ENCODE measurements at regions not wholly inside any gene's neighbourhood (a gene's known extent, or its start where the extent isn't known, plus 50 kb on each side); places are given as distances from the start of the nearest gene placed in this dataset.

DNA sequence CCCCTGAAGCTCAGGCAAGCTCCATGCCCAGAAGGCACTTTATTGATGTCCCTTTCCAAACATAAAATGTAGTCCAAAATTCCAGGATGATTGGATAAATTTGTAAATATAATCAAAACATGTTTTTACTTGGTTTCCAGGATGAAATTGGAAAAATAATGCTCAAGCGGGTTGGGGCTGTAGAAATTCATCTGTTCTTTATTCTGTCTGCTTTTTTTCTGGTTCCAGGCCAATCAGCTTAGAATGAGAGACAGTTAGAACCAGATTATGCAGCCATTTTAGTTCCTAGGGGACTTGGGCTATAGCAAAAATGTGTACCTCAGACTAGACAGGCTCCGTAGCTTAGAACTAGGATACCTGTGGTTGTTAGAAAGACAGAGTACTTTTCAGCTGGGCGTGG lies 450.8 kb downstream of the MCTP2 start:
- no peak for DNase-seq

DNA sequence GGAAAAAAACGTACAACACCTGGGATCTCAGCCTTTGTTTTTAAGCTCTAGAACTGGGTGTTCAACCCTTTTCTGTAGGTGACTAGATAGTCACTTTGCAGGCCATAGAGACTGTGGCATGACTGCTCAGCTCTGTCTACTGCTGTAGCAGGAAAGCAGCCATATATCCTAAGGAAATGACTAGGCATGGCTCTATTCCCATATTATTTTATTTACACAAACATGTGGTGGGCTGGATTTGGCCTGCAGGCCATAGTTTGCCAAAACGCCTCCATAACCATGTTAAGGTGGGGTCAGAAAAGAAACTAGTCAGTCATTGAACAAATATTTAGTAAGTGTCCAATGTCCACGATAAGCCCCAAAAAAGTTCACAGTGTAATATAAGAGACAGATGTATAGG lies 452.5 kb downstream of the MCTP2 start:
- no peak for DNase-seq

DNA sequence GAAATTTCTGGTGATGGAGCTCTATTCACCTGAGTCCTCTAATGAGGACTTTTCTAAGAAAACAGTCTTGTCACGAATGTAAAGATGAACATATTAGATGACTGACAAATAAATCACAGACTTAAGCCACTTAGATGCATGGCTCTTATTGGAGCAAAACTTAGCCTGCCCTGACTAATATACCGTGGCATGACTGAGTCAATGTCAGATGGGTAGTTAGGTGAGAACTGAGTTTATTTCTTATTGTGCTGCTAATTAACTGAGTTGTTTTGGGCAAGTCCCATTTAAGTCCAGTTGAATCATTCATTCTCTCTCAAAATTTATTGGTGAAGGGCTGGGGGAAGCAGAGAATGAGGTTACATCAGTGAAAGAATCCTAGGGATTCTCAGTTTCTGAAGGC lies 459.8 kb downstream of the MCTP2 start:
- no peak for DNase-seq

DNA sequence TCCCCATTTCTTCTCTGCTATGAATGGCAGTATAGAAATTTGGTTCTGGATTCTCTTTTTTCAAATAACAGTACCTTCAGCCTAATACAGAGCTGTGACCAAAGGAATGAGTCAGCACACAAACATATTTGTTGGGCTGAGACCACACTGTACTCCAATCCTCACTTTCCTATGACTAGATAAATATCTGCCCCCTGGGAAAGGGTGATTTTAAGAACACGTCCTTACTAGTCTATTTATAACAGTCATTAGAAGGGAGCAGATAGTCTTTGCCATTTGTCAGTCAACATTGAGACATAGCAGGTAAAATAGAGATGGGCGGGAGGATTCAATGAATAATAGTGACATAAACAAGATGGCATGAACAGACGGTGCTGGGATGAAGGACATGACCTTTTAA lies 461.3 kb downstream of the MCTP2 start:
- no peak for DNase-seq

DNA sequence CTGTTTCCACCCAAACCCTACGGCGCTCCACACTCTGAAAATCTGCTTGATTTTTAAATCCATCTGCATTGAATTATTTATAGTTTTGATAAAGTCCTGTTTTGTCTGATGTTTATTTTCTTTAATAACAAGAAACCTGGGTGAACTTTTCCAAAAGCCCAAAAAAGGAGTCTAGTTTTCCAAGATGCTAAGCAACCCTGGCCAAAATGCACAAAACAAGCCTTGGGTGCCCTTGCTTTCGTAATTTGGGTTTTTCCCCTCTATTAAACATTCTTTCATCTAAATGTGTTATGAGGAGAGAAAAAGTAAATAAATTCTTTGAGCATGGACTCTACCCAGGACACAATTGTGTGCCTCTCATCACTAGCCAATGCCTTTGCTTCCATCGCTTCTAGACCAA lies 468.9 kb downstream of the MCTP2 start:
- peak; percentile 26 for DNase-seq

DNA sequence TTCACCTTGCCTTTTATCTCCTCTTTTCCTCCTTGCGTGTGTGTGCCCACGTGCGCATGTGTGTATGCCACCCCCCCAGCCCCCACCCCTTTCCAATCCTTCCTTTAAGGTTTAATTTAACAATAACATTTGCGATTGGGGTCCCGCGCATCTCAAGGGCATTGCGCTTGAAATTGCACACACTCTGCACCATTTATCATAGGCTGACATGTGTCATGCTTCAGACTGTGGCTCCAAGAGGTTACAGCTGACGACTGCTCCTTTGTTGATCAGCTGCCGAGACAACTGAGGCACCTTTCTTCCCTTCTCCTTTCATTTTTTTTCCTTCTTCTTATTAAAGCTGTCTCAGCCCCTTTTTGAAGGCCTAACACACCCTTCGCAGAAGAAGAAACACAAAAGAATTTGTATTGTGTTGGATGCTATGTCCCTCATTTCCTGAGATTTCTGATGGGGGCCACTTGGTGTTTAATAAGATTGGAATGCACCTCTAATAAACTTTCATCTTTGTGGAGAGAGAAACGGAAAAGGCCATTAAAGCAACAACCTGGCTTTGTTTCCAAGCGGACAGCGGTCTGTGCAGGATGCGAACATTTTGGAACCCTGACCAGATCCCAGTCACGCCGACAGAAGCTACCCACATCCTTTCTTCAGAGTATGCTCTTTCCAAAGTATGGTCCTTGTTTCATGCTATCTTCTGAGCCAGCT lies 470.1 kb downstream of the MCTP2 start:
- DNase-seq = no peak

DNA sequence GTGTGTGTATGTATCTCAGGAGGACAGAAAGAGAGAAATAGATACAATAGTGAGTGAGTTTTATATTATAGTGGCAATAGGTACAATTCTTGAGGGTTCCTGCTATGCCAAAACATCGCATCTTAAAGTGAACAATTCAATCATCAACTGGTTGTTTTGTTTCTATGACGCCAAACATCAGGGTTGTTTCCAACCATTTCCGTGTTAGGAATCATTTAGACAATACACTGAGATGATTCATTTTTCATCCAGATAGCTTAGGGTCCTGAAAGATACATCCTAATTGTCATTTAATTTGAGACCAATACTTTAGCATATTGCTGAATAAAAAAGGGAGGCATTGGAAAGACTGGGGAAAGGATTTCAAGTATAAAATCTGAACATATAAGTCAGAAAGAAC lies 472.2 kb downstream of the MCTP2 start:
- DNase-seq = no peak

DNA sequence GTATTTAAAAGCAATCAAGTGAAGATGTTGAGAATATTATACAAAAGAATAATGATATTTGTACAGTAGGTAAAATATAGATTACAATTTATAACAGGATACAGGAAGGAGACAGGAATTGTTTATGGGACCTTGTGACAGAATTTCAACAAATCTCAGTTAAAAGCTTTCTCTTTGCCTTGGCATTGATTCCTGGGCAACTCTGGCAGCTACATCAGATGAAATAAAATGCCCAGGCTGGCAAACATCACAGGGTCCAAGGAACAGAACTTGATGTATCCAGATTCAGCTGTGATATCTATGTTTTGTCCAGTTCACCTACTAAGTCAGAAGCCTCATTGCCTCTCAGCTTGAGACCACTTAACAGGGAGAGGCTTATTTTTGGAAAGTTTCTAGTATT lies 473.1 kb downstream of the MCTP2 start:
- DNase-seq = no peak

DNA sequence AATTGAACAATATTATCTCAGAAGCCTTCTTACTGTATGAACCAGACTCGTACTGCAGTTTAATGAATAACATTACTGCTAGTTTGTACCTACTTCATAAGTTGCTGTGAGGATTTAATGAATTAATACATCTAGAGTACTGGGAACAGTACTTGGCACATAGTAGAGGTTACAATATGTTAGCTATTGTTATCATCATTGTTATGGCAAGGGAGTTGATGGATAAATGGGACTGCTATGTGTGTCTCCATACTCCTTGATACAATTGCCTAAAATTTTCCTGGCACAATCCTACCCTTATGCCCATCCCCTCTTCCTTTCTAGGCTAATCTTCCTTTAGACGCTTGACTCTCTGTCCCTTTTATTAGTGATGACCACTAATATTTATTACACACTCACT lies 473.6 kb downstream of the MCTP2 start:
- DNase-seq = no peak

DNA sequence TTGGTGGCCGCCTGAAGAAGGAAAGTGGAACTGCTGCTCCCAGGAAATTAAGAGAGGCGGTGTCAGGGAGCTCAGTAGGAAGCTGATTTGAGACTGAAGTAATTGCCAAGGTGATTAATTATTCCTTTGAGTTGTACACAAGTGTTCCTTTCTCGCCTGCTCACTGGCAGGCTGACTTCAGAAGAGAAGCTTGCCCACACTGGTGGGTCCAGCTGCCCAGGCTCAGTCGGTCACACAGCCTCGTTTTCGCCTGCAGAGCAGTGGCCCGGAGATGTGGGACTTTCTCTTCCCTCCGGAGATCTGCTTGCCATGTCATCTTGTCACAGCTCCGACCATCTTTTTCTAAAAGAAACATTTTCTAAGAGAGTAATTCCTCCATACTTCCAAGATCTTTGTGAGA lies 478.0 kb downstream of the MCTP2 start:
- no peak for DNase-seq

DNA sequence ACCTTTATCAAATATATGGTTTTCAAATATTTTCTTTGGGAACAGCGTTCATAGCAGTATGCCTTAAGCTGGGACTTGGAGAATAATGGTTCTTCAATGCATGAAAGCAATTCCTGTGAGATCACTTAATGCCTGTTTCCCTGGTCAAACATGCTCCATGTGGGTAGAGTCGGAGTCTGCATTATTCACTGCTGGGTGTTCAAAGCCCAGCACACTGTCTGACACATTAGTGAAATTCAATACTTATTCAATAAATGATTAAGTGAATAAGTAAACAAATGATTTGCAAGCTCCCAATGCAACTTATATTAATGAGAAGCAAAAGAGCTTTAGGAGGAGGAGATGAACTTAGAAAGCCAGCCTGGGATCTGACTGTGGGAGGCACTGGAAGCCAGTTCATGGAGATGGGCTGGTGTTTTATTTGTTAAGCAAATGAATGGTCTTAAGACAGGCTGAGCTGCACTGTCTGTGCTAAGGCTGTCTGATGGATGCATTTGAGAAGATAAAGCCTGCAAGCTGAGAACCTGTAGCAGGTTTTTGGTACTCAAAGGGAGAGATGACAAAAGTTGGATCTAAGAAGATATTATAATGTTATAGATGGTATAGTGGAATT lies 490.8 kb downstream of the MCTP2 start:
- no peak for DNase-seq

DNA sequence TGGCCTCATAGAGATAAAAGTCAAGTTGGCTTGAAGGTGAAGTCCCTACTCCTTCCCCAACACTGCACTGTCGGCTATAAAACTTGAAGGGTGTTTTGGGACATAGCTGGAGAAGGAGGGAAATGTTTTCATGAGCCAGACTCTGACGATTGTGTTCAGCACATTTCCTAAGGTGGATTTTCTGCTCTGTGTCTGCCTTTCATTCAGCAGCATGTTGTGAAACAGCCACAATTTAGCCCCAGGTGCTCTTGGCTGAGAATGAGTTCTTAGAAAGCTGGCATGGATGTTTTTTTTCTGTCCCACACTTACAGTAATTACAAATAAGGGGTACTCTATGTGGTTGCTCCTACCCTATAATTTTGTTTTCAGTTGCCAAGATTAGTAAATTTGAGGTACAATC lies 492.4 kb downstream of the MCTP2 start:
- no peak for DNase-seq

DNA sequence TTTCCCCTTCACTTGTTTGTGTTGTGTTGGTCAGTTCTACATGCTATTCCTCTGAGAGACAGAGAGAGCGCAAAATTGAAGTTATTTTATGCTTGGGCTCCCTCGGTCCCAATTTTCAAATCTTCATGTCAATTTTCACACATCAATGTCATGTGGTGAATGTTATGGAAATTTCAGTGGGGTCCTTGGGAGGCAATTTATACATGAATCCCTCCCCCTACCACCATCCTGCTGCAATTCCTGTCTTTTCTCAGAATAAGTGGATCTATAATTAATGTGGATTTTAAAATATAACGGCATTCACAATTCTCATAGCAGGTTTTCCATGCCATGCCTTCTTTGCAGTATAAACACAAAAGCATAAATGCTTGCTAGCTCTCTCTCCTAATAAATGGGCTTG lies 499.9 kb downstream of the MCTP2 start:
- no peak for DNase-seq

DNA sequence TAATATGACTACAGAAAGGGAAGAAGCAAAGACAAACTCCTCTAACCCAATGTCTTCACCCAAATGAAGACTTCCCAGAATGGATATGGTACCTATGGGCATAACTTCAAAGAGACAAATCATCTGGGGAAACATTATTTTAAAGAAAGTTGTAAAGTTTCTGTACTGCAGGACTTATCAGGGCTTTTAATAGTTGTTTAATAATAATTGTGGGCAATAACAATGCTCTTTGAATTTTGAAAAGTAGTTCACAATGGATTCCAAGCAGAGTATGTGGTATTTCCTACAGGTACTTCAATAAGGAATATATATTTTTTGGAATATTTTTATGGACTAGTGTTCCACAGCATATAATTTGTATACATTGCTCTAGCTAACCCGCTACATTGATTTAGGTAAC lies 503.1 kb downstream of the MCTP2 start:
- DNase-seq = no peak

DNA sequence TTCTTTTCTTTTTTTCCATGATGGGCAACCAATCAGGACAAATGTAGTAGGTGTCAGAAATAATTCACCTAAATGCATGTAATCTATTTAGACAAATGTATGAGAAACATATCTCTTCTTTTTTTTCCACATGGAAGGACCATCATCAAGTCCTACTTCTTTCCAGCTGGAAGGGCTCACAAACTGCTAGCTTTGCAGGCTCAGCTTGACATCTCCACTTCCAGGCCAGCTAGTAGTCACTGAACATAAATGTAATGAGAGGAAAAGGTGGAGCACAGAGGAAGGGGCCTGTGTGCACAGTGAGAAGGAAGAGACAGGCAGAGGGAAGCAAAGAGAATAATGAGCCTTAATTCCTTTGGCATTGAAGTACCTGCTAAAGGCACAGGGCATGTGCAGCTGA lies 504.9 kb downstream of the MCTP2 start:
- DNase-seq = peak; percentile 48

DNA sequence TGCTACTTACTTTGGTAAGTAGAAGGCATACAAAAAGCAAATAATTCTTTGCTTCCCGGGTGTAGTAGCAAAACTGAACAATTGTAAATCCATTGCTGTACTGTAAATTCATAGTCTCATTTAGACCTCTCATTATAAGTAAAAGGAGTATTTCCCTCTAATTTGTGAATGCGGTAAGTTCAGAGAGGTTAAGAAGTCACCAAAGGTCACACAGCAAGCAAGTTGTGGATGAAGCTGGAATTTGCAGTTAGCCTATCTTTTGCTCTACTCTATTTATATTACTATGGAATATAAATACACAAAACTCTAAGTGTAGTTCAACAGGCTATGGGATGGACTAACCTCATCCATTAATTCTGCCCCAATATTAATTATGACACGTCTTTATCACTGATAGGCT lies 508.3 kb downstream of the MCTP2 start:
- DNase-seq = no peak

DNA sequence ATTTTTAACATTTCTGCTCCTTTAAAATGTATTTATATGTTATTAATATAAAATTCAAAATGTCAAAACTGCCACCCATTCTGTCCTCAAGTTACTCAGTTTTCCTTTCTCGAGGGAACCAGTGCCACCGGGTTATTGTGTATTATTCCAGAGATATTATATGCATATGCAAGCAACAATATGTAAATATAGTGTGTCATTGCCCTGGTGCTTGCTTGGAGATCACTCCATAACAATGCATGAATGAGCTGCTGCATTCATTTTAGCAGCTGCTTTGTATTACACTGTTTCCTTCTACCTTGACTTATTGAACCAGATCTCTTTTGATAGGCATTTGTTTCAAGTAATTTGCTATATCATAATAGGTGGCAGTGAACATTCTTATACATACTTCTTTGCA lies 509.1 kb downstream of the MCTP2 start:
- no peak for DNase-seq

DNA sequence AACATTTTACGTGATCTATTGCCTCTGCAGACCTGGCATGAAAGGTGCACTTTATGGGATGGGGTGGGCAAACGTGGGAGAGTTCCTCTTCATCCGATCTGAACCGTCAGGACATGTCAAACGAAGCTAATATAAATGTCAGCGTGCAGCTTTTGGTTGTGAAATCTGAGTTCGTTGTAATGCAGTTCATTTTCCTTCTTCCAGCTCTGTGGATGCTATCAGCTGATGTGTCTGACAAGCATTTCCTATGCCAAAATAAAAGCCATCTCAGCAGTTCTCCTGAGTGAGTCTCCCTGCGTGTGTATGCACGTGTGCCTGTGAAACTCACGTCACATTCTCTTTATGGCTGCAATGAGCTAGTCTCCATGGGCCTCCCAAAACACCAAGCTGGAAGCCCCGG lies 512.3 kb downstream of the MCTP2 start:
- no peak for DNase-seq

DNA sequence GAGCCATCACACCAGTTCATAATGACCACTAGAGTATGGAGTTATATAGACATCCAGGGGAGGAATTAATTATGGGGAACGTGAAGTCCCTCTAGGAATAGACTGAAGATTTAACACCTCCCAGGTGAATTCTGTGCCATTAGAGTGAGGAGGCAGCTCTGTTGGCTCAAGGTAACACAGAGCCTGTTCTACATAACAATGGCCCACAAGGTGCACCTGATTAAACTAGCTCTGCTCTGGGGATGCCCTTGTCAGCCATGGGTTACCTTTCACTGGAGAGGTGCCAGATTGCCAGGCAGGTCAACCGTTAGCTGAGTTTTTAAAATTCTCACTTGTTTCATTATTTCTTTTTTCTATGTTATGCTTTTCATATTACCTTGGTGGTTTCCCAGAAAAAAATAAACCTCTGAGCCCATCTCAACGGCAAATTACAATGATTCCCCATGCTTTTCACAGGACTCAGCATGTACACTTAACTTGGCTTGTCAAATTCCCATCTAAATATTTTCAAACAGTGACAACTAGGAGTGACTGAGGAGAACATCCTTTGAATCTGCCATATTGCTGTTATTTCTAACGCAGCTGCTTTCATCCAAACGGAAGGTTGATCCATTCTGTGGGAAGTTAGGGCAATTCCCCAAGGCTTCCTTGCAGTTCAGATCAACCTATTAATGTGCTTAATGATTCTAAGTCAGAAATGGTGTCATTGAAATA lies 512.9 kb downstream of the MCTP2 start:
- no peak for DNase-seq

DNA sequence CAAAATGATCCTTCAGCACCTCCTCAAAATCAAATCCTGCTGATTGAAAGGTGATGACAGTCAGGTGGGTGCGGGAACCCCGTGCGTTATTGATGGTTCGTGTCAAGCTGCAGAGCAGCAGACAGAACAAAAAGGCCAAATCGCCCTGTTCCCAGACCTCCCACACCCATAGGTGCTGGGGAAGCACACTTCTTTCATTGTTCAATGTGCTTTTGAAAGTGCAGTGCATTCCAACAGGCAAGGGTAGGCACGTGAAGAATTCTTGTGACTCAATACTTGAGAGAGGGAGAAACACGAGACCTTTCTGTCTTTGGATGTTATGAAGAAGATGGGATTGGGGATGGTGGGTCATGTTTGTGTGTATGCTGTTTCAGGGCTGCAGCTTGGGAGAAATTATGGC lies 514.0 kb downstream of the MCTP2 start:
- no peak for DNase-seq

DNA sequence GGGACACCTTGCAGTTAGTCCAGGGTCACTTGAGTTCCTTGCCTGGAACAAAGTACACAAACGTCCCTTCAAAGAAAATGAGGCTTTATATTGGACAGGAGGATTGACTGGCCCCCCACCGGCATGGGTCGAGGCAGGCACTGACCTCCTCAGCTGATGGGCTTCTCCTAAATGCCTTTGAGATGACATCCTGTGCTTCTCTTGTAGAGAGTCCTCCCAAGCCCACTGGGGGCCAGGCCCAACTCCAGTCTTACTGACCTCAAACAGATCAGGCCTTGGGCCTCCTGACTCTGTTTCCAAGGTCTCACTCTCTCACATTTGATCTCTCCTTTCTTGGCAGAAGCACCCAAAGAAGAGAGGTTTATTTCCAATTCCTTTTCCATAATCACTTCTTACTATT lies 516.1 kb downstream of the MCTP2 start:
- DNase-seq = no peak

DNA sequence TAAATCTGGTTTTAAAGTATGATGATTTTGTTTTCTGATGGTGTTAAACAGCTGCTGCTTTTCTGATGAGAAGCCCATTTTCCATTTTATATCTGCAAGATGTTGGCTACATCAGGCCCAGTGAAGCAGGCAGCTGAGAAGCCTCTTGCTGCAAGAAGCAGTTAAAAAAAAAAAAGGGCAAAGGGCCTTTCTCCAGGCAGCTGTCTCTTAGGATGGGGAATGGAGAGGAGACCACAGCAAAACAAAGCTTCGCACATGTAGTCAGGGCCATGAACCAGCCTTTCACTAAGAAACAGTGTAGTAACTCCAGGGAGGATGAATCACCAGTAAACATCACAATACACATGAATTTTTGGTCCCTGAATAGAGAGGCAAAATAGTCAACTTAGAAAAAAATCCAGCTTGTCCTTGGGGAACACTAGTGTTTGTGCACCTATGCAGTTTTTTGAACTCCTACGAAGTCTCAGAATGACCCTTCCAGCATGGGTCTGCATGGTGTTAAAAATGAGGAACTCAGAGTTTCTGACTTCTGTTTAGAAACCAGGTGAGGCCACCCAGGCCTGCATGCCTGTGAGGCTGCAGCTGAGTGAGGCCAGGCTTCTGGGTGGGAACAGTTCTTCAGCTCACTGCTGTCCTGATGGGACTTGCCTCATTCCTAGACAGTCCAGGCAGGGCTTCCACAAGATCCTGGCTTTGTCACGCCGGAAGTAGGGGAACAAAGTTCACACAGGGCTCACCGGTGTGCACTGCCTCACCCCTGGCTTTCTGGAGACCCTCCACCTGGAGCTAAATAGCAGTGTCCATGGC lies 518.7 kb downstream of the MCTP2 start:
- DNase-seq = peak; percentile 66

DNA sequence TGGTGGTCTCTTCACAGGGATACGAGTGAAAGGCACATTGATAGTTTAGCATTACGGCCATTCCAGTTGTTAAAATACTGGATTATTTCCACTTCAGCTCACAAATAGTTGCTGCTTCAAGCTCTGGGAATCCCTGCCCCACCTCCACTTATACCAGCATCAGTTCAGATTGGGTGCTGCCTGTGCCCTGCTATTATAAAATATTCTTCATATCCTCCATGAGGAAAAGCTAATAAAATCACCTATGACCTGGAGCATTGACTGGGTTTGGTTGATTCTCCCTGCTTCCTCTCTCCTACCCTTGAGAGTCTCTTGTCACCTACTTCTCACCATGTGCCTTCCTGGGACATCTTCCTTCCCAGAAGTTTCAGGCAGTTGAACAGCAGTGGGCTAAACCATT lies 529.0 kb downstream of the MCTP2 start:
- no peak for DNase-seq

All from renal pelvis (tissue), 1 donor.